NCI-H2107 (cell line): ENCODE measurements at regions not wholly inside any gene's neighbourhood (a gene's known extent, or its start where the extent isn't known, plus 50 kb on each side); places are given as distances from the start of the nearest gene placed in this dataset.

Experiments used
- DNase-seq: peaks from one replicate; lab custom pipeline; 2025; lab: John Stamatoyannopoulos, UW

- DNase-seq, result no peak
These were observed 420.3 kb upstream of the MMADHC start for GRCh38 chr2:150007815-150008430.

GRCh38 chr2:150006591-150006990 is 419.0 kb upstream of the MMADHC start:
- DNase-seq, result no peak

DNA sequence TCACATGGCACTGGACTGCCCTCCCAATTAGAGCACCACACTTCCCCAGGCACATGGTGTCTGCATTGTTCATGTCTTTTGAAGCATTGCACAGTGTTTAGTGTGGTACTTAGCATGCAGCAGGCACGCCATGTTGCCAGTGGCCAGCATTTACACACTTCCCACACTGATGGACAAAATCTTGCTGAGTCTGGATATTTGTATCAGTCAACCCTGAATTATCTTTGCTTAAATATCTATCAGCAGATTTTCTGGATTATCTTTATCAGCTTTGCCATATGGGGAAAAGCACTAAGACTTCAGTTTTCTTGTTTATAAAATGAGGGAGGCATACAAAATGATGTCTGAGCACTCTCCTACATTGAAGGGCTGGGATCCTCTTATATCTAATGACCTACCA is 416.0 kb upstream of the MMADHC start:
- no peak for DNase-seq

GRCh38 chr2:150001788-150002187 is 414.2 kb upstream of the MMADHC start:
- no peak for DNase-seq

GRCh38 chr2:149996901-149997300 is 409.3 kb upstream of the MMADHC start:
- DNase-seq, result no peak

- peak; percentile 69 for DNase-seq
These were observed 406.6 kb upstream of the MMADHC start for GRCh38 chr2:149994057-149994728.

DNA sequence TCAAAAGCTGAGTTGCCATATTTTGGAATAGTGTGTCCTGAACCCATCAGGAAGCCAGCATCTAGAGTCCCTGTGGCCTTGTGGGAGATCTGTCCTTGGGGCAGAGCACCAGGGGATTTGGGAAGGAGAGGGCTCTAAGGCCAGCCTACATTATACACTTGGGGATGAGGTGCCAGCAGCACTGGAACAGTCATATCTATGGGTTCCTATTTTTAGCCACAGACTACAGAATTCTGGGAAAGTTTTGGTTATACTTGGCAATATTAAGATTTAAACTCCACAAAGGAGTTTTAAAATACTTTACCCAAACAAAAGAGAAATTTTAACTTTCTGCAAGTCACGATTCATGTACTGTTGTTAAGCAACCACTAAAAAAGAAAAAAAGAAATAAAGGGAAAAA is 405.7 kb upstream of the MMADHC start:
- DNase-seq, result no peak

DNA sequence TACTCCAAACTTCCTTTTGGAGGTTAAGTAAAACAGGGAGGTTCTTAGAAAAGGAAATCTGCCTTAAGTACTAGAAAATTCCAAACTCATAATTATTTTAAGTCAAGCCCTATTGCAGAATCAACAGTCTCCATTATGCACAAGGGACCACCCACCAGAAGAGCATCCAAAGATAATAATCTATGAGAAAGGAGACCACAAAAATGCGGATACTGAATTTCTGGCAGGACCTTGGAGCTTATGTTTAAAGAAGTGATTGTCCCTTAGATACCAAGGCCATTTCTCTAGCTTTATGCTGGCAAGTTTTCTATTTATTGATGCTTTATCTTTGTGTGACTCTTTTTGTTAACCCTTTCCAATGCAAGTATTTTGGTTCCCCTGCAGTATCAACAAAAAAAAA is 404.0 kb upstream of the MMADHC start:
- DNase-seq, result no peak

DNA sequence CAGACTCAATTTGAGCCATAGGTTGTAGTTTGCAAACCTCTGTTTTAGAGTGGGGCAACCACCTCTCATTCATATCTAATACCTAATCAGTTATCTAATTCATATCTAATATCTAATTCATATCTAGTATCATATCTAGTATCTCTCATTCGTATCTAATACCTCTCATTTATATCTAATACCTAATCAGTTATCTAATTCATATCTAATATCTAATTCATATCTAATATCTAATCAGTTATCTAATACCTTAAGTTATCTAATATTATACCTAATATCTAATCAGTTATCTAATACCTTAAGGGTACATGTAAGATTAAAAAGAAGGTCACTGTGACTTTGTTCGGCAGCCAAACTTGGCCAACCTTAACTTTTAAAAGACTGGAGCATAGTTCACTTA is 403.4 kb upstream of the MMADHC start:
- DNase-seq, result no peak

- no peak for DNase-seq
These were observed 402.0 kb upstream of the MMADHC start for GRCh38 chr2:149989447-149990063.

GRCh38 chr2:149988361-149988760 is 400.8 kb upstream of the MMADHC start:
- DNase-seq, result no peak

GRCh38 chr2:149986861-149987260 is 399.3 kb upstream of the MMADHC start:
- no peak for DNase-seq

DNA sequence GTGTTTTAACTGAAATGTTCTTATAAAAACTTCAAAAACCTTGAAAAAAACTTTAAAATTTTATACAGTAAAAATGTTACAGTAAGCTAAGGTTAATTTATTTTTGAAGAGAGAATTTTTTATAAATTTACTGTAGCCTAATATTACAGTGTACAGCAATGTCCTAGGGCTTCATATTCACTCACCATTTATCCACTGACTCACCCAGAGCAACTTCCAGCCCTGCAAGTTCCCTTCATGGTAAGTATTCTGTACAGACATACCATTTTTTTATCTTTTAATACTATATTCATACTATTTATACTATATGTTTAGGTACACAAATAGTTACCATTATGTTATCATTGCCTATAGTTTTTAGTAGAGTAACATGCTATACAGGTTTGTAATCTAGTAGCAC is 396.7 kb upstream of the MMADHC start:
- no peak for DNase-seq

- no peak for DNase-seq
These were observed 384.5 kb upstream of the MMADHC start for GRCh38 chr2:149972066-149972465.

DNA sequence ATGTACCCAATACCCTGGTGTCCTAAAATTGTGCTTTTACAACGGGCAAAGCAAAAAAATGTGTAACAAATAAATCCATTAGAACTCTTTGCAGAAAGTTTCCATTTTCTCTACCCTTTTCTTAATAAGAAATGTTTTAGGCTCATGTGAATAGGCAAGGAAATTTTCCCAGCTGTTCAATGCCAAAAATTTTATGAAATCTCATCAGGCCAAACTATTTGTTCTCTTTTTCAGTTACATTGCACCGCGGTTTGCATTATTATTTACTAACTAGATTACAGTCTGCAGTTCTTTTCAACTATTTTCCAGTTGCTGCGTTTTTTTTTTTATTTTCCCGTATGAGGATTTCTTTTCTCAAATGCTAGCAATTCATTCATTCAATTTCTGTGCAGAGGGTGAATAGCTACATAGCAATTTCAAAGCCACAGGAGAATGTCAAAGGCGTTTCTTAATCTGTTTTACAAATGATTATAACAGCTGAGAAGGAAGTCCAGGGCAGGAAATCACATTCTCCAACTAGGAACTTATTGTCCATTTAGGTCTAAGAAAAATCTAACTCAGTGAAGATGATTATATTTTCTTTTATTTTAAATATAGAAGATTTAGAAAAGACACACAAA is 367.5 kb upstream of the MMADHC start:
- DNase-seq, result no peak

- no peak for DNase-seq
These were observed 366.1 kb upstream of the MMADHC start for GRCh38 chr2:149953627-149954026.

DNA sequence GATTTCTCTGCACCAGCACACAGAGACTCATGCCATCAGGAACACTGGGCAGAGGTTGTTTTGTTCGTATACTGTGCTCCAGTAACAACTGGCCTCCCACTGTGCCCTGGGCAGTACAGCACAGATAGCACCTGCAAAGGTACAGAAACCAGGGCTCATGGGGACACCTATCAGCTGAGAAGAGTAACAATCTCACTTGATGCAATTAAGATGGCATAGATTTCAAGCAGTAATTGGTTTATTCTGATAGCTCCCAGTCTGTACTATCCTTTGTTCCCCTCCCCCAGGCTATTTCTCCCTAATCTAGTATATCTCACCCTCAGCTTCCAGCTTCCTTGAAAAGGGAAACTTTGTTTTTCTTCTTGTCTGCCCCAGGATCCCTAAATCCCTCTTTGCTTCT is 343.9 kb upstream of the MMADHC start:
- DNase-seq, result no peak

DNA sequence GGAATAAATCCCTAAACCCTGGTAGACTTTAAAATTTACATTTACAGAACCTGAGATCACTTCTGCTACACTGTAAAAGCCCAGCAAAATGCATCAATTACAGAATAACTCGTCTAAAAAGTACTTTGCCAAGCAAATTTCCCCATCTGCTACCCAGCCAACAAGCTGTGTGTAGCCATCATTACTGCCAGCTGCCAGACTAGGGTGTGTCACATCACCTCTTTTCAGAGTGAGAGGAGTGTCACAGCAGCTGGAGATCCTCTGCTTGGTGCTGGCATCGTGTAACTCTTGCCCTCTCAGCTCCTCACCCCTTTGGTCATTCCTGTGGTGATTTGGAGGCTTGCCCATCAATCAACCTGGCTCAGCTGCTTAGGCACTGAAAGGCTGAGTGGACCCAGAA is 340.4 kb upstream of the MMADHC start:
- no peak for DNase-seq

DNA sequence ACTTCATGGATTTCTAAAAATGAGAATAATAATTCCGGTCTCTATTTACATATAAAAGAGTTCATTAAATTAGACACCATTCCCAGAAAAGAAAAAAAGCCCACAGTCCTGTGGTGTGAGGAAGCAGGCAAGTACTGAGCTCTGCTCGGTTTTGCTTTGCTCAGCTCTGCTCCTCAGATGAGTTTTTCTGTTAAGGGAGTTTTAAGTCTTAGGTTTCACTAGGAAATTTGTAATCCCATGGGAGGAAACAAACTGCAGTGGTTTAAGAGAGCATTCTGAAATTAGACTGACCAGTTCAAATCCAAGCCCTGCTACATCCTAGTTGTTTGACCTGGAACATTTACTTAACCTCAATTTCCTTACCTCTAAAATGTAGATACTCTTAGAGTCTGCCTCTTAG is 338.6 kb upstream of the MMADHC start:
- DNase-seq, result no peak

DNA sequence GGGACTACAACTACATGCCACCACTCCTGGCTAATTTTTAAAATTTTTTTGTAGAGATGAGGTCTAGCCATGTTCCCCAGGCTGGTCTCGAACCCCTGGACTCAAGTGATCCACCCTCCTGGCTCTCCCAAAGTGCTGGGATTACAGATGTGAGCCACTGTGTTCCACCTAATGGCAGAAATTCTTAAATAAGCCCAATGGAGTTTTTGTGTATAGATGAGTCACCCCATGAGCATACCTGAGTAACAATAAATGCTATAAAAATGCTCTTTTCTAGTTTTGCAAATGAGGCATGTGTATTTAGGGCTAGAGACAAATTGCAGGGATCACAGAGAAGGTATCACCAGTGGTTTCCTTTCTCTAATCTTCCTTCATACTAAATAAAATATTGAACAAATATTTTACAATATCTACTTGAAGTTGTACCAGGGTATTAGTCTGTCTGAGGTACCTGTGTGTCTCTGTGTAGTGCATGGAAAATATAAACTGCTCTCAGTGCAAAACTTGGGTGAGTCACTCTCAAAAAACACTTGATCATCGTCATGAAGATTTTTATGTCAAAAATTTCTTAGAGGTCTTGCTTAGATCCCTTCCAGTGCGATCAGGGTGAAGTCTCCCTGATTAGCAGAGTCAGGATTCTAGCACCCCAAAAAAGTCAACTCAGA is 337.1 kb upstream of the MMADHC start:
- DNase-seq, result no peak

- no peak for DNase-seq
These were observed 336.5 kb upstream of the MMADHC start for GRCh38 chr2:149924028-149924427.

- no peak for DNase-seq
These were observed 334.5 kb upstream of the MMADHC start for GRCh38 chr2:149921911-149922616.
